SIG-M5 (cell line): ENCODE measurements at regions not wholly inside any gene's neighbourhood (a gene's known extent, or its start where the extent isn't known, plus 50 kb on each side); places are given as distances from the start of the nearest gene placed in this dataset.

Experiments used
- DNase-seq: peaks from one replicate; lab custom pipeline; 2025; lab: John Stamatoyannopoulos, UW

GRCh38 chr5:40386289-40386688, 293.4 kb upstream of the PTGER4 start:
- peak; percentile 49 for DNase-seq

GRCh38 chr5:40385544-40385943, 294.2 kb upstream of the PTGER4 start:
- DNase-seq, result no peak

GRCh38 chr5:40384782-40385390, 294.8 kb upstream of the PTGER4 start:
- peak; percentile 69 for DNase-seq

- no peak for DNase-seq
These were observed 295.7 kb upstream of the PTGER4 start for GRCh38 chr5:40383749-40384651.

GRCh38 chr5:40381676-40382363, 297.9 kb upstream of the PTGER4 start:
- no peak for DNase-seq

- no peak for DNase-seq
These were observed 298.7 kb upstream of the PTGER4 start for GRCh38 chr5:40381016-40381415.

GRCh38 chr5:40378396-40379177, 301.1 kb upstream of the PTGER4 start:
- peak; percentile 69 for DNase-seq

GRCh38 chr5:40376566-40376965, 303.1 kb upstream of the PTGER4 start:
- no peak for DNase-seq

- DNase-seq, result no peak
These were observed 304.9 kb upstream of the PTGER4 start for GRCh38 chr5:40374853-40375252.

- no peak for DNase-seq
These were observed 311.5 kb upstream of the PTGER4 start for GRCh38 chr5:40368200-40368599.

GRCh38 chr5:40367255-40367654, 312.5 kb upstream of the PTGER4 start:
- no peak for DNase-seq

- peak; percentile 5 for DNase-seq
These were observed 314.1 kb upstream of the PTGER4 start for GRCh38 chr5:40365342-40366330.

GRCh38 chr5:40364441-40364840, 315.3 kb upstream of the PTGER4 start:
- no peak for DNase-seq

GRCh38 chr5:40361378-40361777, 318.3 kb upstream of the PTGER4 start:
- no peak for DNase-seq

GRCh38 chr5:40360685-40361084, 319.0 kb upstream of the PTGER4 start:
- no peak for DNase-seq

- DNase-seq, result no peak
These were observed 319.9 kb upstream of the PTGER4 start for GRCh38 chr5:40359832-40360231.

GRCh38 chr5:40359093-40359492, 320.6 kb upstream of the PTGER4 start:
- DNase-seq, result no peak

- DNase-seq, result peak; percentile 43
These were observed 323.5 kb upstream of the PTGER4 start for GRCh38 chr5:40356248-40356647.

GRCh38 chr5:40355846-40356245, 323.9 kb upstream of the PTGER4 start:
- DNase-seq, result no peak

GRCh38 chr5:40355181-40355580, 324.5 kb upstream of the PTGER4 start:
- no peak for DNase-seq

GRCh38 chr5:40354171-40354570, 325.5 kb upstream of the PTGER4 start:
- DNase-seq, result no peak
